Omental fat pad (tissue), 3 donors: ENCODE measurements at regions not wholly inside any gene's neighbourhood (a gene's known extent, or its start where the extent isn't known, plus 50 kb on each side); places are given as distances from the start of the nearest gene placed in this dataset.

Experiments used
- ATAC-seq: fragments of 150-250 bp; one replicate; pipeline ENCODE4 v1.9.1; 2016; ENCODE audit warnings: mild to moderate bottlenecking, moderate library complexity; ENCODE audit not compliant: low FRiP score
- DNase-seq: peaks from one replicate; pipeline ENCODE4 v3.0.0-alpha.2; 2019; ENCODE audit warnings: low spot score
- TF ChIP-seq, protein P1 (sequence below), 3 donors: fragments of 450-650 bp; IDR thresholded peaks; one replicate each; pipeline ENCODE4 v1.5.1; 2016 to 2017; ENCODE audit warnings: antibody characterized with exemption in 3 of 3, mild to moderate bottlenecking in 3 of 3, moderate library complexity in 2 of 3

DNA sequence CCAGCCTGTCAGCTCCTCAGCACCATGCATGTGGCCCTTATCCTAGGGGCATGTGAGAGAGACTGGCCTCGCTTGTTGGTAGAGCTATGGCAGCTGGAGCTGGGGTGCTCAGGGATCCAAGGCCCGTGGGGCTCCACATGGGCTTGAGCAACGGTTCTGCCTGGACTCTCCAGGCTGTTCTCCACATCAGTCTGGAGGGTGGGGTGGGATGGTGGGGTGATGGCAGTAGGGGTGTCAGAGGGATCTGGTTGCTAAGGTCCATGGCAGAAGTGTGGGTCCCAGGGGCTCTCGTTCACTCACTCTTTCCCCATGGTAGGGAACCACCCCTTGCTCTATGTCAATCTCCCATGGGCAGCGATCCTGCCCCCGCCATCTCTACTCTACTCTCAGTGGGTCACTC, 622.6 kb downstream of the LRFN5 start:
- TF ChIP-seq, protein P1, sequence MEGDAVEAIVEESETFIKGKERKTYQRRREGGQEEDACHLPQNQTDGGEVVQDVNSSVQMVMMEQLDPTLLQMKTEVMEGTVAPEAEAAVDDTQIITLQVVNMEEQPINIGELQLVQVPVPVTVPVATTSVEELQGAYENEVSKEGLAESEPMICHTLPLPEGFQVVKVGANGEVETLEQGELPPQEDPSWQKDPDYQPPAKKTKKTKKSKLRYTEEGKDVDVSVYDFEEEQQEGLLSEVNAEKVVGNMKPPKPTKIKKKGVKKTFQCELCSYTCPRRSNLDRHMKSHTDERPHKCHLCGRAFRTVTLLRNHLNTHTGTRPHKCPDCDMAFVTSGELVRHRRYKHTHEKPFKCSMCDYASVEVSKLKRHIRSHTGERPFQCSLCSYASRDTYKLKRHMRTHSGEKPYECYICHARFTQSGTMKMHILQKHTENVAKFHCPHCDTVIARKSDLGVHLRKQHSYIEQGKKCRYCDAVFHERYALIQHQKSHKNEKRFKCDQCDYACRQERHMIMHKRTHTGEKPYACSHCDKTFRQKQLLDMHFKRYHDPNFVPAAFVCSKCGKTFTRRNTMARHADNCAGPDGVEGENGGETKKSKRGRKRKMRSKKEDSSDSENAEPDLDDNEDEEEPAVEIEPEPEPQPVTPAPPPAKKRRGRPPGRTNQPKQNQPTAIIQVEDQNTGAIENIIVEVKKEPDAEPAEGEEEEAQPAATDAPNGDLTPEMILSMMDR (IDR thresholded peaks at IDR 0.05), result no peak
- DNase-seq (no peak), ATAC-seq (no peak)

DNA sequence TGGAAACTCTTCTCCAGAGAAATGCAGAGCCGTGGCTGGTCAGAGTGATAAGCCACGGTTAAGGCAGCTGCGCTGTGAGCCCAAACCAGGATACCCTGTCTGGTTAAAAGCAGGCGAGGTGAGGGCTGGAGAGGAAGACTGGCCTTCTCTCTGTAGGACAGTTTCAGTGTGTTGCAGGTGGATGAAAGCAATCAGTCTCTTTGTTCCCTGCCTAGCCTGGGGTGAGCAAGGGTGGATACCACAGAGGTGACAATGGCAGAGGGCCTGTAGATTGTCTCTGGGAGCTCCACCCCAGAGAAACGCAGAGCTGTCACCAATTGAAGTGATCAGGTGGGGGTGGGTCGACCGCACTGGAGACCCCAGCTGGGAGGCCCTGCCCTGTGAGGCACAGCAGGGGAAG, 621.9 kb downstream of the LRFN5 start:
- ATAC-seq (no peak), DNase-seq (no peak)
- TF ChIP-seq, protein P1 (IDR thresholded peaks at IDR 0.05), result no peak

DNA sequence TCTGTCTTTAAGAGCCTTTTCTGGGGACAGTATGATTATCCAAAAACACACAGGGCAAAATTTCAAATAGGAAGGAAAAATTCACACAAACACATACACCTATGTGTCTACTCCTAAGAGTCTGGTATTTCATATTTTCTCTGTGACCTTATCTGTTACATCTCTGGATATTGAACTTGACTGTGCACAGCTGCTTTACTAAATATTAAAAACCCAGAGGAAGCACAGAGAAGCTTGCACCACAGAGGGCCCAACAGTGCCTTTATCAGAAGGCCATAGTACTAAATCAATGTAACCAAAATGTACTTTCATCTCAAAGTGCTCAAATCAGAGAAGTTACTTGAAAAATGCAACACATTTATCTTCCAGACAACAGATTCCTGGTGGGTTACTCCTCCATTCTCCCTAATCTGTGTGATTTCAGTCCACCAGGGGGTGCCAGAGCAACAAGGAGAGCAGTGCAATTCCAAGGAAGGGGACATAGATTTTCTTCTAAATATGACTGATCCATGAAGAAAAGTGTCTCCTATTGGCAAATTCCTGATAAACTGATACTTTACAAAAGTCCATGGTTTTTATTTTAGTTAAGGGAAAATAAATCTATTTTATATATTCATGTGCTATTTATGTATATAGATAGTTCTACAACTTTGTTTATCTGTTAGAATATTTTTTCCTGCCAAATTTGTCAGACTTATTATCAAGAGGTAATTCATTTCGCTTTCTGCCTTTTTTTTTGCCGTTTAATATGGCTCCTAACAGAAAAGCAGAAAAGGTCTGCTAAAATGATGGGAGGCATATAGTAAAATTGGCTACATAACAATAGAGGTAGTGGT, 617.6 kb downstream of the LRFN5 start:
- DNase-seq (peak; percentile 79), ATAC-seq (no peak)
- TF ChIP-seq, protein P1 (IDR thresholded peaks at IDR 0.05), result peak in 1 of 3 donors; percentile 8

DNA sequence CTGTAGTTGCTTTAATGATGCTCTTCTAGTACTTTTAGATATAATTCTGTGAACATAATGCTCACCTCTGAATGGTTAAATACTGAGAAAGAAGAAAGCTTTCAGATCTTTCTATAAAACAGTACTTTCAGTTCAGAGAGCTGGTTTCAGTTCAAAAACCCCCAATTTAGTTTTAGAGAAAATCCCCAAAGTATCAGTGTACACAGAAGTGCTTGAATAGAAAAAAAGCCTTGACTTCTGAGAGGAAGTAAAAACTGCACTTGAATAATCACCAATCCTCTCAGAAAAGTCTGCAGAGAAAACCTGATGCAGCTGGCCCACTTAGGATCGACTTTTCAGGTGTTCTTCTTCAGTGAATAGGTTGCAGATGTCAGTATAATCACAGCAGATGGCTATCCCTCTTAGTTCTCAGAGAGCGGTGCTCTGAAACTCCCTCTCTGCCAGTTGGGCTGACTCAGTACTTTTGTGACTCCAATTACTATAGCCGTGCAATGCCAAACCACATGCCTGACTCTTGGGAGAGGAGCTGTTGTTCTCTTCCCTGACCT, 616.3 kb downstream of the LRFN5 start:
- no peak for DNase-seq
- TF ChIP-seq, protein P1 (IDR thresholded peaks at IDR 0.05), result no peak
- ATAC-seq, result peak; percentile 81

DNA sequence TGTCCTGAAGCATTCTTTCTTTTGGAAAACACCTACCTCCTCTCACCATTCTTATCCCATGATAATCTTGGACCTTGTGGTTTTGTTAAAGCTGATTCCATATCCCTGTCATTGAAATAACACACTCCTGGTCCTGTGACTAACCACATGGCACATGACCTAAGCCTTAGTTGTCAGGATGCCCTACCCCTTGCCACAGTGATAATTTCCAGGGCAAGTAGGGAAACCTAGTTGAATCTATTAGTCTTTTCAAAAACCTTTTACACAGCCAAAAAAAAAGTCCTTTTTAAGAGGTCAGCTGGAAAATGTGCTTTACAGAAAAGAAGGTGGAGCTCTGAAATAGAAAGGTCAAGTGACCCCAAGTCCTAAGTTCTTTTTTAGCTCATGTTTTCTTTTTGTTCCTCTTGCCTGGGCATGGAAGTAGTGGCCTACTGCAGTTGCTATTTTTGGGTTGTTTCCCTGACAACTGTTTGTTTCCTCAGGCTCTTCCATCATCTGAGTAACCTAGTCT, 608.4 kb downstream of the LRFN5 start:
- DNase-seq (no peak), ATAC-seq (no peak)
- TF ChIP-seq, protein P1 (IDR thresholded peaks at IDR 0.05), result no peak

DNA sequence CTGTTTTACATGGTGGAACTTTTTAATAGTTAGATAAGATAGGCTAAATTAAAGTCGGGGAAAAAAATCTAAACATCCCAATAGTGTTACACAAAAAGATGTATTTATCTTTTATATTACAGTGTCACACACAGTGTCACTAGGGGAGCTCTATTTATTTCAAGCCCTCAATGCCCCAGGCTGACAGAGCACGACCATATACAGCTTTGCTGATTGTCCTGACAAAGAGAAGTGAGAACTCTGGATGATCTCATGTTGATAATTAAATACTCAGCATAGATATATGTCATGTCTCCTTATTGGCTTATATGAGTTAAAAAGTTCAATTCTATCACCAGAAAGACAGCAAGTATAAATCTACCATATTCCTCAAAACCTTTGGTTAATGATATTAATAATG, 594.3 kb downstream of the LRFN5 start:
- DNase-seq (no peak), ATAC-seq (no peak)
- TF ChIP-seq, protein P1 (IDR thresholded peaks at IDR 0.05), result no peak

DNA sequence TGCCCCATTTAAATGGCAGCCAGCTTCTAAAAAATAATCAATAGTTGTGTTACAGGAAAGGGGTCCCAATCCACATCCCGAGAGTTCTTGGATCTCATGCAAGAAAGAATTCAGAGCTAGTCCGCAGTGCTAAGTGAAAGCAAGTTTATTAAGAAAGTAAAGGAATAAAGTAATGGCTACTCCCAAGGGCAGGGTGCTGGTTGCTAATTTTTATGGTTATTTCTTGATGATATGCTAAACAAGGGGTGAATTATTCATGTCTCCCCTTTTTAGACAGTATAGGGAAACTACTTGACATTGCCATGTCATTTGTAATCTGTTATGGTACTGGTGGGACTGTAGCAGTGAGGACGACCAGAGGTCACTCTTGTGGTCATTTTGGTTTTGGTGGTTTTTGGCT, 591.3 kb downstream of the LRFN5 start:
- TF ChIP-seq, protein P1 (IDR thresholded peaks at IDR 0.05), result no peak
- ATAC-seq (no peak), DNase-seq (no peak)
